ENCODE measurements at regions not wholly inside any gene's neighbourhood (a gene's known extent, or its start where the extent isn't known, plus 50 kb on each side); places are given as distances from the start of the nearest gene placed in this dataset.

- no peaks in the 10 kb centered on the region for H3K9me3 ChIP-seq
- H3K27ac ChIP-seq: no peak overlapping the region
- 21 to 24% methylated on average over 6 of the region's 6 CpGs for WGBS, 2 donors
- H3K27me3 ChIP-seq: no peaks in the 10 kb centered on the region
- no peak overlapping the region for H3K4me3 ChIP-seq
- TF ChIP-seq CTCF (IDR thresholded peaks at IDR 0.05): no peak
- no peak for TF ChIP-seq EP300 (IDR thresholded peaks at IDR 0.05)
- TF ChIP-seq POLR2AphosphoS5 (IDR thresholded peaks at IDR 0.05): no peak
- no peak for TF ChIP-seq POLR2A (IDR thresholded peaks at IDR 0.05)
- no peaks in the 10 kb centered on the region for H3K4me1 ChIP-seq
- intact Hi-C loops (cut with DNase I): no loop called here
- H3K36me3 ChIP-seq: no peaks in the 10 kb centered on the region
- DNase-seq: no peak
Measured at GRCh38 chrX:38898261-38898660, 97.0 kb downstream of the MID1IP1 start.

- 87 to 94% methylated on average over 1 of the region's 1 CpG for WGBS, 2 donors
- Histone ChIP-seq H3K4me3 (no peak overlapping the region), H3K36me3 (no peaks in the 10 kb centered on the region), H3K27ac (no peak overlapping the region), H3K9me3 (no peaks in the 10 kb centered on the region), H3K27me3 (no peaks in the 10 kb centered on the region), H3K4me1 (no peaks in the 10 kb centered on the region)
- intact Hi-C loops (cut with DNase I): no loop called here
- no peak for DNase-seq
- no peak for TF ChIP-seq CTCF (IDR thresholded peaks at IDR 0.05)
- TF ChIP-seq POLR2AphosphoS5 (IDR thresholded peaks at IDR 0.05): no peak
- TF ChIP-seq EP300 (IDR thresholded peaks at IDR 0.05): no peak
- TF ChIP-seq POLR2A (IDR thresholded peaks at IDR 0.05): no peak
Measured at GRCh38 chrX:38899650-38900049, 98.4 kb downstream of the MID1IP1 start.

GRCh38 chrX:38900719-38901118 lies 99.5 kb downstream of the MID1IP1 start:
- H3K4me1 ChIP-seq: no peaks in the 10 kb centered on the region
- no peak for DNase-seq
- no peaks in the 10 kb centered on the region for H3K9me3 ChIP-seq
- H3K27ac ChIP-seq: no peak overlapping the region
- H3K36me3 ChIP-seq: no peaks in the 10 kb centered on the region
- 92 to 93% methylated on average over 6 of the region's 6 CpGs for WGBS, 2 donors
- TF ChIP-seq POLR2AphosphoS5 (IDR thresholded peaks at IDR 0.05): no peak
- intact Hi-C loops (cut with DNase I): no loop called here
- H3K4me3 ChIP-seq: no peak overlapping the region
- no peaks in the 10 kb centered on the region for H3K27me3 ChIP-seq

- H3K4me1 ChIP-seq: no peaks in the 10 kb centered on the region
- WGBS, 2 donors: 87 to 90% methylated on average over 13 of the region's 13 CpGs
- H3K9me3 ChIP-seq: no peaks in the 10 kb centered on the region
- H3K4me3 ChIP-seq: no peak overlapping the region
- no peaks in the 10 kb centered on the region for H3K27me3 ChIP-seq
- no peak for TF ChIP-seq EP300 (IDR thresholded peaks at IDR 0.05)
- TF ChIP-seq POLR2A (IDR thresholded peaks at IDR 0.05): no peak
- no peak for TF ChIP-seq CTCF (IDR thresholded peaks at IDR 0.05)
- no peak for TF ChIP-seq POLR2AphosphoS5 (IDR thresholded peaks at IDR 0.05)
- intact Hi-C loops (cut with DNase I): no loop called here
- no peak for DNase-seq
- H3K36me3 ChIP-seq: no peaks in the 10 kb centered on the region
- no peak overlapping the region for H3K27ac ChIP-seq
Measured at GRCh38 chrX:38902972-38903492, 101.8 kb downstream of the MID1IP1 start.

GRCh38 chrX:38916801-38917200 lies 115.5 kb downstream of the MID1IP1 start:
- H3K4me3 ChIP-seq: no peak overlapping the region
- no peak for DNase-seq
- TF ChIP-seq CTCF (IDR thresholded peaks at IDR 0.05): no peak
- no peak for TF ChIP-seq POLR2AphosphoS5 (IDR thresholded peaks at IDR 0.05)
- TF ChIP-seq EP300 (IDR thresholded peaks at IDR 0.05): no peak
- TF ChIP-seq POLR2A (IDR thresholded peaks at IDR 0.05): no peak
- 83 to 96% methylated on average over 6 of the region's 6 CpGs for WGBS, 2 donors
- no peaks in the 10 kb centered on the region for H3K27me3 ChIP-seq
- no peaks in the 10 kb centered on the region for H3K4me1 ChIP-seq
- no peak overlapping the region for H3K27ac ChIP-seq
- H3K9me3 ChIP-seq: no peaks in the 10 kb centered on the region
- no peaks in the 10 kb centered on the region for H3K36me3 ChIP-seq
- intact Hi-C loops (cut with DNase I): no loop called here
